ENCODE measurements at regions not wholly inside any gene's neighbourhood (a gene's known extent, or its start where the extent isn't known, plus 50 kb on each side); places are given as distances from the start of the nearest gene placed in this dataset.

GRCh38 chr4:153113061-153113837, 91.0 kb upstream of the TRIM2 start:
- TF ChIP-seq CTCF (IDR thresholded peaks at IDR 0.05) (no peak), POLR2A (IDR thresholded peaks at IDR 0.05) (no peak)

Data from esophagus squamous epithelium (tissue), 4 donors.